Ovary (tissue), 7 donors: ENCODE measurements at regions not wholly inside any gene's neighbourhood (a gene's known extent, or its start where the extent isn't known, plus 50 kb on each side); places are given as distances from the start of the nearest gene placed in this dataset.

Experiments used
- DNase-seq, 5 donors: peaks; one replicate each; pipeline ENCODE4 v3.0.0-alpha.2; 2019 to 2020
- H3K27ac ChIP-seq, 2 donors: fragments of 200-600 bp; one replicate each; pipeline versions ENCODE4 v1.5.1 to v1.8.0; 2019 to 2022
- H3K27me3 ChIP-seq: fragments of 200-600 bp; one replicate; pipeline ENCODE4 v1.8.0; 2022
- H3K36me3 ChIP-seq: fragments of 200-600 bp; sonication (generic); one replicate; pipeline ENCODE4 v1.5.1; 2019
- H3K4me1 ChIP-seq: one replicate; pipeline ENCODE4 v1.8.1; 2013; ENCODE audit warnings: mild to moderate bottlenecking, moderate library complexity; ENCODE audit not compliant: insufficient read depth
- H3K4me3 ChIP-seq: fragments of 200-600 bp; sonication (generic); one replicate; pipeline ENCODE4 v1.5.1; 2017
- H3K9me3 ChIP-seq, 2 donors: fragments of 200-600 bp in 1 of 2; sonication (generic) in 1 of 2; one replicate each; pipeline versions ENCODE4 v1.5.1 to v1.8.1; 2013 to 2019; ENCODE audit warnings: mild to moderate bottlenecking in 1 of 2, moderate library complexity in 1 of 2
- CTCF ChIP-seq, 3 donors: fragments of 450-650 bp in 2 of 3; fragments of 200-600 bp in 1 of 3; IDR thresholded peaks; one replicate each; pipeline versions ENCODE4 v1.5.1 to v1.8.0; 2016 to 2022; ENCODE audit warnings: antibody characterized with exemption in 3 of 3, mild to moderate bottlenecking in 1 of 3
- EP300 ChIP-seq: sonication (generic); formaldehyde crosslinking; IDR thresholded peaks from one replicate; pipeline ENCODE4 v1.6.1; 2017; ENCODE audit warnings: antibody characterized with exemption
- POLR2A ChIP-seq: fragments of 450-650 bp; IDR thresholded peaks from one replicate; pipeline ENCODE4 v1.6.1; 2017; ENCODE audit warnings: antibody characterized with exemption, mild to moderate bottlenecking, moderate library complexity
- WGBS, 3 donors: extraction: QIAGEN DNeasy Blood & Tissue Kit in 1 of 3; methylation state at CpG; one replicate each; pipeline versions ENCODE4 v1.1.5 to v1.1.7; 2013 to 2017; 5-methylcytosine and 5-hydroxymethylcytosine counted together
- intact Hi-C, 4 donors: fragments of 100-400 bp; cut with DNase I; formaldehyde crosslinking; loops; one replicate each; pipeline versions ENCODE4 v1.11.0 to v1.15.1; 2022 to 2023
- donor health status: DM: no; HTN: no; CAD: no; lungs with moderate emphysema.
- donor health status: DM: no; HTN: no; CAD: no.
- donor health status: Bipolar disorder and iron deficiency.
- donor health status: DM: no; HTN: no; CAD: no.
- donor health status: DM: yes; HTN: yes; CAD: no.

- Histone ChIP-seq H3K27ac (no peak overlapping the region), H3K4me3 (no peak overlapping the region), H3K9me3 (no peaks in the 10 kb centered on the region), H3K36me3 (no peaks in the 10 kb centered on the region), H3K4me1 (no peaks in the 10 kb centered on the region), H3K27me3 (no peaks in the 10 kb centered on the region)
- intact Hi-C loops, result loop anchor here in 1 of 4 donors (10.0 kb wide), 1 partner anchor 263 kb away; no protein-coding TSS in a partner anchor
- DNase-seq, result peak in 1 of 5 donors; percentile 5
- WGBS, 3 donors, result 74 to 80% (median 80%) methylated on average over 22 of the region's 22 CpGs
- no peak for TF ChIP-seq POLR2A
Observed at GRCh38 chr6:169851641-169852503, 100.5 kb downstream of the ERMARD start.

DNA sequence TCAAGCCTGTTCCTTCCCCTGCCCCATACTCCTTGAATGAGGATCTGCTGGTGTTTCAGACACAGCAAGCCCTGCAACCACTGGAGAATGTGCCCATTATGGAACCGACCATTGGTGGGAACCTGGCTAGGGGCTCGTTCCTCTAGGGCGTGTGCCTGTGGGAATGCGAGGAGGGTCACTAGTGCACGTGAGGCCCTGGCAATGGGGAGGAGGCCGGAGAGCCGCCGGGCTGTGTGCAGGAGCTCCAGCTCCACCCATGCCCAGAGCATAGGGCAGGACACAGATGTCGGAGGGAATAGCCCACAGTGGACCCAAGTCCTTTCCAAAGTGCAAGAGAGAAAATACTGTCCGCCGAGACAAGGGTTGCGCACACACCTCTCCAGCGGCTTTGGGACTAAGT lies 99.3 kb downstream of the ERMARD start:
- TF ChIP-seq EP300, result no peak
- no peak for TF ChIP-seq POLR2A
- no peak for TF ChIP-seq CTCF (IDR thresholded peaks at IDR 0.05)
- Histone ChIP-seq H3K4me1 (no peaks in the 10 kb centered on the region), H3K36me3 (no peaks in the 10 kb centered on the region), H3K9me3 (no peaks in the 10 kb centered on the region), H3K27ac (no peak overlapping the region), H3K4me3 (no peak overlapping the region), H3K27me3 (no peaks in the 10 kb centered on the region)
- intact Hi-C loops, result loop anchor here in 1 of 4 donors (10.0 kb wide), 1 partner anchor 264 kb away; no protein-coding TSS in a partner anchor
- DNase-seq, result no peak
- WGBS, 3 donors, result 86 to 92% (median 89%) methylated on average over 13 of the region's 13 CpGs

DNA sequence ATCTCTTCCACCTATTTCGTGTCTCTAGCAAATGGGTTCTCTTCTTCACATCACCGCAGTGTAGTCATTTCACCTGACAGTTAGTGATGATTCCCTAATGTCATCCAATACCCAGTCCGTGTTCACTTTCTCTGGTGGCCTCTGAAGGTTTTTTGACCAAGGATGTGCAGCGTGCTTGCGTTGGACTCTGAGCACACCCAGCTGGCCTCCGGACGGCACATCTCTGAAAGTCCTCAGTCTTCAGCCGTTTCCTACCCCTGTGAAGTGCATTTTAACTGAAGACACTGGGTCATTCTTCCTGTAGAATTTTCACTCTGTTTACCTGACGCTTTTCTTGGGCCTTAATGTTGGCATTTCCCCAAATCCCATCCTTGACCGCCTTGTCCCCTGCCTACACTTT lies 98.7 kb downstream of the ERMARD start:
- no peaks in the 10 kb centered on the region for H3K9me3 ChIP-seq
- TF ChIP-seq POLR2A, result no peak
- TF ChIP-seq EP300, result no peak
- TF ChIP-seq CTCF (IDR thresholded peaks at IDR 0.05), result no peak
- no peak overlapping the region for H3K4me3 ChIP-seq
- H3K4me1 ChIP-seq, result no peaks in the 10 kb centered on the region
- no peak for DNase-seq
- intact Hi-C loops, result loop anchor here in 1 of 4 donors (10.0 kb wide), 1 partner anchor 265 kb away; no protein-coding TSS in a partner anchor
- no peaks in the 10 kb centered on the region for H3K27me3 ChIP-seq
- H3K27ac ChIP-seq, result no peak overlapping the region
- H3K36me3 ChIP-seq, result no peaks in the 10 kb centered on the region
- WGBS, 3 donors, result 82 to 91% (median 89%) methylated on average over 10 of the region's 10 CpGs

DNA sequence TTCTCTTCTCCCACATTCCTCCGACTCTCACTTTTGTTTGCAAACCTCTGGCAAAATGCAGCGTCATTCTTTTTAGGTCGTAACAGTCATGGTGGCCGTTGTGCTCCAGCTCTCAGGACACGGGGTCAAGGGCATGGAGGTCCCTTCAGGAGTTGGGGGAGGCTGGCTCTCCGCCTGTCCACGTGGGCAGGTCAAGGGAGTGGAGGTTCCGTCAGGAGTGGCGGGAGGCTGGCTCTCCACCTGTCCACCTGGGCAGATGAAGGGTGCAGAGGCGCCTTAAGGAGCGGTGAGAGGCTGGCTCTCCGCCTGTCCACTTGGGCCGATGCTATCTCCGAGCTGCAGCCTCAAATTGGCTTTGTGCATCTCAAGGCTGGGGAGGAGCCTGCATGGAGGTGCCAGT lies 98.0 kb downstream of the ERMARD start:
- Histone ChIP-seq H3K27ac (no peak overlapping the region), H3K9me3 (no peaks in the 10 kb centered on the region), H3K36me3 (no peaks in the 10 kb centered on the region), H3K4me1 (no peaks in the 10 kb centered on the region), H3K27me3 (no peaks in the 10 kb centered on the region), H3K4me3 (no peak overlapping the region)
- 68 to 75% (median 72%) methylated on average over 14 of the region's 14 CpGs for WGBS, 3 donors
- intact Hi-C loops, result no loop called here
- peak in 1 of 5 donors; percentile 4 for DNase-seq
- TF ChIP-seq POLR2A (no peak), EP300 (no peak), CTCF (IDR thresholded peaks at IDR 0.05) (no peak)

DNA sequence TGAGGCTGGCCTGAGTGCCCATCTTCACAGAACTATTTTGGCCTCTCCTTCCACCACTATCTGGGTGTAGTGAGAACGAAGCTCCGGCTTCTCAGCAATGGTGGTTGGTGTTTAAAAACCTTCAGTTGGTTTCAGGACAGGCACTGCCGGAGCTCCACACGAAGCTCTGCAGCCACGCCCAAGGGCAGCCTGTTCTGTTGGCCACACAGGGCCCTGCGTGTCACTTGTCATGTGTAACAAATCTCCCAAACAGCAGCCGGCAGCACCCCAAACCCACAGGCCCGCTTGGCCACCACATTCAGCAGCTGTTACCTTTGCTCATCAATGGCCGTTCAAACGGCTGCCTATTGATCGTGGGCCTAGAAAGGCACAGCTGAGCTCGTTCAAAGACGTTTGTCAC lies 97.5 kb downstream of the ERMARD start:
- Histone ChIP-seq H3K4me1 (no peaks in the 10 kb centered on the region), H3K4me3 (no peak overlapping the region), H3K27me3 (no peaks in the 10 kb centered on the region), H3K9me3 (no peaks in the 10 kb centered on the region), H3K27ac (no peak overlapping the region), H3K36me3 (no peaks in the 10 kb centered on the region)
- WGBS, 3 donors, result 89 to 91% (median 89%) methylated on average over 13 of the region's 13 CpGs
- intact Hi-C loops, result no loop called here
- peak in 1 of 5 donors; percentile 4 for DNase-seq
- TF ChIP-seq EP300, result no peak
- TF ChIP-seq CTCF (IDR thresholded peaks at IDR 0.05), result no peak
- no peak for TF ChIP-seq POLR2A
